Peyer's patch (tissue), 4 donors: ENCODE measurements at regions not wholly inside any gene's neighbourhood (a gene's known extent, or its start where the extent isn't known, plus 50 kb on each side); places are given as distances from the start of the nearest gene placed in this dataset.
"Not testable (repeated sequence)": the region's sequence is repeated elsewhere in the genome, so short reads cannot be mapped to it uniquely, and the experiment has no call there.

Experiments
- CTCF ChIP-seq, 6 experiments: fragments of 450-650 bp in 4 of 6; fragments of 200-600 bp in 2 of 6; sonication (generic) in 1 of 6; IDR thresholded peaks; one replicate each; pipeline ENCODE4 v1.5.1; 2017 to 2019; ENCODE audit warnings: antibody characterized with exemption in 6 of 6, mild to moderate bottlenecking in 3 of 6, moderate library complexity in 1 of 6
- POLR2A ChIP-seq, 2 donors: fragments of 450-650 bp; IDR thresholded peaks; one replicate each; pipeline ENCODE4 v1.5.1; 2017; ENCODE audit warnings: antibody characterized with exemption in 2 of 2, mild to moderate bottlenecking in 2 of 2, moderate library complexity in 2 of 2

- not testable (repeated sequence) for TF ChIP-seq POLR2A, CTCF (IDR thresholded peaks at IDR 0.05)
Observed at GRCh38 chr9:97150471-97150870, 111.5 kb upstream of the CTSV start.
